Transverse colon (tissue), 4 donors: ENCODE measurements at regions not wholly inside any gene's neighbourhood (a gene's known extent, or its start where the extent isn't known, plus 50 kb on each side); places are given as distances from the start of the nearest gene placed in this dataset.

ENCODE experiments used
- DNase-seq: peaks from one replicate; pipeline ENCODE4 v3.0.0-alpha.2; 2019
- H3K27ac ChIP-seq, 4 donors: fragments of 200-600 bp; sonication (generic); 2 replicates each; pipeline ENCODE4 v1.5.1; 2016 to 2018; ENCODE audit warnings: inconsistent platforms in 4 of 4
- H3K27me3 ChIP-seq: fragments of 200-600 bp; sonication (generic); 2 replicates; pipeline ENCODE4 v1.5.1; 2017; ENCODE audit warnings: inconsistent platforms
- H3K36me3 ChIP-seq, 4 donors: fragments of 200-600 bp; sonication (generic); 2 replicates each; pipeline ENCODE4 v1.5.1; 2017 to 2019; ENCODE audit warnings: inconsistent platforms in 4 of 4
- H3K4me1 ChIP-seq, 4 donors: fragments of 200-600 bp; sonication (generic); 2 replicates each; pipeline ENCODE4 v1.5.1; 2017 to 2020; ENCODE audit warnings: inconsistent platforms in 4 of 4
- H3K4me3 ChIP-seq, 4 donors: fragments of 200-600 bp; sonication (generic); 1 replicate in 1 of 4; 2 replicates in 3 of 4; pipeline versions ENCODE4 v1.5.1 to v1.6.1; 2017 to 2019; ENCODE audit warnings: inconsistent platforms in 4 of 4
- H3K9me3 ChIP-seq, 2 donors: fragments of 200-600 bp; sonication (generic); 2 replicates each; pipeline ENCODE4 v1.5.1; 2017 to 2019; ENCODE audit warnings: inconsistent platforms in 2 of 2
- CTCF ChIP-seq, 5 experiments: fragments of 200-600 bp in 3 of 5; fragments of 450-650 bp in 2 of 5; sonication (generic) in 3 of 5; IDR thresholded peaks; 1 replicate in 2 of 5; 2 replicates in 3 of 5; pipeline ENCODE4 v1.5.1; 2016 to 2017; ENCODE audit warnings: antibody characterized with exemption in 5 of 5, inconsistent platforms in 3 of 5, mild to moderate bottlenecking in 2 of 5, moderate library complexity in 1 of 5
- EP300 ChIP-seq: sonication (generic); formaldehyde crosslinking; IDR thresholded peaks from one replicate; pipeline ENCODE4 v1.6.1; 2017; ENCODE audit warnings: antibody characterized with exemption, low read depth
- POLR2A ChIP-seq: fragments of 450-650 bp; IDR thresholded peaks from one replicate; pipeline ENCODE4 v1.6.1; 2016; ENCODE audit warnings: antibody characterized with exemption, mild to moderate bottlenecking, moderate library complexity
- POLR2AphosphoS5 ChIP-seq, 3 donors: sonication (generic); formaldehyde crosslinking; IDR thresholded peaks; one replicate each; pipeline ENCODE4 v1.6.1; 2016; ENCODE audit warnings: antibody characterized with exemption in 3 of 3
- WGBS, 2 donors: methylation state at CpG; one replicate each; pipeline ENCODE4 v1.1.5; 2018; ENCODE audit warnings: low coverage in 1 of 2; 5-methylcytosine and 5-hydroxymethylcytosine counted together
- in situ Hi-C, 4 donors: fragments of 200-750 bp; cut with MboI; loops; one replicate each; pipeline versions ENCODE4 v1.15.0 to v1.15.1; 2017; ENCODE audit warnings: low sequenced_read_pairs in 3 of 4, low pct_ligation_motif_present in 1 of 4, low pct_unique_long_range_greater_than_20kb in 1 of 4
- intact Hi-C: fragments of 100-400 bp; cut with DNase I; formaldehyde crosslinking; loops from one replicate; pipeline ENCODE4 v1.15.1; 2023; ENCODE audit warnings: low total_unique reads

- WGBS, 2 donors = 60 to 68% methylated on average over 2 to 3 of the region's 3 CpGs
- in situ Hi-C loops = no loop called here
- intact Hi-C loops = no loop called here
- Histone ChIP-seq H3K9me3 (no peaks in the 10 kb centered on the region), H3K4me1 (no peaks in the 10 kb centered on the region), H3K27ac (no peak overlapping the region), H3K36me3 (no peaks in the 10 kb centered on the region), H3K27me3 (no peaks in the 10 kb centered on the region), H3K4me3 (no peak overlapping the region)
- TF ChIP-seq CTCF (IDR thresholded peaks at IDR 0.05) (no peak), EP300 (no peak), POLR2AphosphoS5 (IDR thresholded peaks at IDR 0.05) (no peak), POLR2A (no peak)
- DNase-seq = no peak
Measured at GRCh38 chr18:55031576-55031975, 72.3 kb upstream of the CCDC68 start.

DNA sequence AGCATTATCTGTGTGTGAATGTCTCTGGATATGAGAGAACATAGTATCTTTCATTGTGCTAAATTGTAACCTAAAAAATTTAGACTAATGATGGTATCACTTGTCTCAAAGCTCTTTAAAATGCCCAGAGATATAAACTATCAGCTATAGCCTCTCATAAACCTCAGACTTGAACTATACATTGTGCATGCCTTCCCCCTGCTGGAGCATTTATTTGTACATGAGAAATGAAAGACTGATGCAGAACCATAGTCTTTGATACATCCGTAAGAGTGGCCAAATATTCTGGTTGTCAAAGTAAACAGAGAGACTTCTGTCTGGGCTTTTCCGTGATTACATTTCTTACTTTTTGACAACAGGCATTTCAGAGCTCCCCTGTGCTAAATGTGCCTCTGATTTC is 71.9 kb upstream of the CCDC68 start:
- H3K27ac ChIP-seq = no peak overlapping the region
- no peaks in the 10 kb centered on the region for H3K27me3 ChIP-seq
- in situ Hi-C loops (no loop called here), intact Hi-C loops (no loop called here)
- DNase-seq = no peak
- 68 to 80% methylated on average over 1 to 2 of the region's 2 CpGs for WGBS, 2 donors
- H3K4me1 ChIP-seq = no peaks in the 10 kb centered on the region
- no peaks in the 10 kb centered on the region for H3K9me3 ChIP-seq
- TF ChIP-seq EP300 (no peak), POLR2A (no peak), CTCF (IDR thresholded peaks at IDR 0.05) (no peak), POLR2AphosphoS5 (IDR thresholded peaks at IDR 0.05) (no peak)
- H3K36me3 ChIP-seq = no peaks in the 10 kb centered on the region
- no peak overlapping the region for H3K4me3 ChIP-seq

GRCh38 chr18:55024564-55024963 is 65.3 kb upstream of the CCDC68 start:
- in situ Hi-C loops (loop anchor here in 1 of 4 donors (25.0 kb wide), 1 partner anchor 88 kb away; no protein-coding TSS in a partner anchor), intact Hi-C loops (no loop called here)
- Histone ChIP-seq H3K4me1 (no peaks in the 10 kb centered on the region), H3K4me3 (no peak overlapping the region), H3K9me3 (no peaks in the 10 kb centered on the region), H3K36me3 (no peaks in the 10 kb centered on the region), H3K27ac (no peak overlapping the region), H3K27me3 (no peaks in the 10 kb centered on the region)
- no peak for TF ChIP-seq CTCF (IDR thresholded peaks at IDR 0.05)
- TF ChIP-seq POLR2AphosphoS5 (IDR thresholded peaks at IDR 0.05) = no peak
- TF ChIP-seq EP300 = no peak
- TF ChIP-seq POLR2A = no peak
- no peak for DNase-seq

DNA sequence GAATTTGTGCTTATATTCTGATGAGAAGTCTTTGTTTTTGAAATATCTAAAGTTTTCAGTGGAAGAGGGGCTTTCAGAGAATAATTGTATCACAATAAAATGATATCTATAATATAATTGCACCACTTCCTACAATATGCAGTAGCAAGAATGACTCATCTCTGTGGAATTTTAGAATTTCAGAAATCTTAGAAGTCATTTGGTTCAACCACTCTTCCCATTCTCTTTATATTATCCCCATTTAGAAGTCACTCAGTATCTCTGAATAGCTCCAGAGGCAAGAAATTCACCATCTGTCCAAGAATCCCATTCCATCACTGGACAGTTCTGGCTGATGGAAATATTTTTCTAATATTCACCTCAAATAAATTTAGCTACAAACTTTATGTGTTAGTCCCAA is 59.3 kb upstream of the CCDC68 start:
- Histone ChIP-seq H3K4me3 (no peak overlapping the region), H3K27ac (no peak overlapping the region), H3K4me1 (no peaks in the 10 kb centered on the region), H3K9me3 (no peaks in the 10 kb centered on the region), H3K36me3 (no peaks in the 10 kb centered on the region), H3K27me3 (no peaks in the 10 kb centered on the region)
- no peak for TF ChIP-seq EP300
- TF ChIP-seq POLR2AphosphoS5 (IDR thresholded peaks at IDR 0.05) = no peak
- TF ChIP-seq CTCF (IDR thresholded peaks at IDR 0.05) = no peak
- no peak for TF ChIP-seq POLR2A
- in situ Hi-C loops = loop anchor here in 1 of 4 donors (25.0 kb wide), 1 partner anchor 94 kb away; no protein-coding TSS in a partner anchor
- no peak for DNase-seq
- intact Hi-C loops = no loop called here
